PFSK-1 (cell line): ENCODE measurements at regions not wholly inside any gene's neighbourhood (a gene's known extent, or its start where the extent isn't known, plus 50 kb on each side); places are given as distances from the start of the nearest gene placed in this dataset.

Source experiments
- POLR2AphosphoS5 ChIP-seq: IDR thresholded peaks from 2 replicates; pipeline ENCODE4 v1.6.1; 2012; ENCODE audit warnings: low read depth, mild to moderate bottlenecking, control low read depth, low read length, moderate library complexity
- REST ChIP-seq, 2 experiments: IDR thresholded peaks; 2 replicates each; pipeline versions ENCODE4 v1.6.1 to v1.8.0; 2011 to 2012; ENCODE audit warnings: low read depth in 2 of 2, low read length in 2 of 2, control low read depth in 1 of 2, inconsistent platforms in 1 of 2, mild to moderate bottlenecking in 1 of 2, moderate library complexity in 1 of 2; ENCODE audit not compliant: insufficient read depth in 1 of 2
- TAF1 ChIP-seq: IDR thresholded peaks from 2 replicates; pipeline ENCODE4 v1.6.1; 2012; ENCODE audit warnings: low read length, control low read depth, borderline replicate concordance; ENCODE audit not compliant: insufficient read depth

GRCh38 chr6:92297101-92297500, 1122.3 kb downstream of the EPHA7 start:
- TF ChIP-seq REST (IDR thresholded peaks at IDR 0.05; ENCODE audit: insufficient read depth in 1 of 2, low read depth in 2 of 2, low read length in 2 of 2), result no peak
- no peak for TF ChIP-seq POLR2AphosphoS5
- no peak for TF ChIP-seq TAF1
